ENCODE measurements at regions not wholly inside any gene's neighbourhood (a gene's known extent, or its start where the extent isn't known, plus 50 kb on each side); places are given as distances from the start of the nearest gene placed in this dataset.

DNA sequence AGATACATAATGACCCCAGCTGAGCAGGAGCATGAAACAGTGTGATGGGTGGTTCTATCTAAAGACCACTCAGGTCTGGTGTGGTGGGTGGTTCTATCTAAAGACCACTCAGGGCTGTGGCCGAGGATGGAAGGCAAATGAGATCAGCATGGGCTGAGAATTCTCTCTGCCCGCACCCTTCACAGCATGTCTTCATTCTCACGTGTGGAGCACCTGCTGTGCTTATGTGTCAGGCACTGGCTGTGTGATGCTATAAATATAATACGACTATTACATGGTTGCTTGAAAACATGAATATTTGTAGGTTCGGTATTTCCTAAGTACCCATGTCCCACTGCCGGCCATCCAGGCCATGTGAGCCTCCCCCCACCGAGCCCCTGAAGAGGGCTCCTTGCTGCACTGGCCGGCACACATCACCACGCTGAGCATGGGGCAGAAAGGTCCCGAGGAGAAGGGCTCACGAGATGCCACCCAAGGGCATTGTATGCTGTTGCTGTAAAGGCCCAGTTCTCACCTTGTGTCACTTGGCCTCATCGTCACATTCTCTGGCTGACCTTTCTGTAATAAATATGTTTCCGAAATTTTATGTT lies 810.2 kb downstream of the UQCRFS1 start:
- H3K27ac ChIP-seq (replicated peaks), result no peak overlapping the region
- DNase-seq, result no peak

DNA sequence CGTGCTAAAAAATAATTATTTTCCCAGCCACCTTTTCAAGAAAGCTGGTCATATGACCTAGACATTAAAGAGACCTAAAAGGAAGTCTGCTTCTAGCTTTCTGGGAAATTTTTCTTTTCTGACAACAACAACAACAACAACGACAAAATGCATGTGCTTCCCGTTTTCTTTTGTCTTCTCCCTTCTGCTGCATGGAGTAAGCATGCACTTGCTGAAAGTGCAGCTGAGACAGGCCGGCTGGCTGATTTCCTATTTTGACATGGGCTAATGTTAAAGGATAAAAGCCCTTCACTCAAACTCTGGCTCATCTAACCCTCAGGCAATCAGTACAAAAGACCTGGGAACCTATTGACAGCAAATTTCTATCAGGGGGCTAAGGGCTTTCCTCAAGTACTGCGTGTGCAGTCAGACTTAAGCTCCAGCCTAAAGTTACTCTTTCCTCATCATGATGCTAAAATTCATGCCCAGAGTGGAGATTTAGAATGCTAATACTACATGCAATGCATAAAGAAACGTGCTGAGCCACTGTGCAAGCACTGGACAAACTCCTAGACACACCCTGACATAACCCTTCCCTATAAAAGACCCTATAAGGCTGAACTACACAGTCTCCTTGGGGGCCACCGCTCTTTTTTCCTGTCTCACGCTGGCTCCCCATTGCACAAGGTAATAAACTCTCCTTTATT lies 811.1 kb downstream of the UQCRFS1 start:
- Histone ChIP-seq H3K9me3 (replicated peaks) (no peaks in the 10 kb centered on the region), H3K4me1 (no peaks in the 10 kb centered on the region), H3K27me3 (ENCODE audit: low read depth) (peaks cover 71% of the 10 kb centered on the region), H3K4me3 (no peak overlapping the region), H3K36me3 (no peaks in the 10 kb centered on the region), H3K27ac (replicated peaks) (no peak overlapping the region)
- TF ChIP-seq, protein P1, sequence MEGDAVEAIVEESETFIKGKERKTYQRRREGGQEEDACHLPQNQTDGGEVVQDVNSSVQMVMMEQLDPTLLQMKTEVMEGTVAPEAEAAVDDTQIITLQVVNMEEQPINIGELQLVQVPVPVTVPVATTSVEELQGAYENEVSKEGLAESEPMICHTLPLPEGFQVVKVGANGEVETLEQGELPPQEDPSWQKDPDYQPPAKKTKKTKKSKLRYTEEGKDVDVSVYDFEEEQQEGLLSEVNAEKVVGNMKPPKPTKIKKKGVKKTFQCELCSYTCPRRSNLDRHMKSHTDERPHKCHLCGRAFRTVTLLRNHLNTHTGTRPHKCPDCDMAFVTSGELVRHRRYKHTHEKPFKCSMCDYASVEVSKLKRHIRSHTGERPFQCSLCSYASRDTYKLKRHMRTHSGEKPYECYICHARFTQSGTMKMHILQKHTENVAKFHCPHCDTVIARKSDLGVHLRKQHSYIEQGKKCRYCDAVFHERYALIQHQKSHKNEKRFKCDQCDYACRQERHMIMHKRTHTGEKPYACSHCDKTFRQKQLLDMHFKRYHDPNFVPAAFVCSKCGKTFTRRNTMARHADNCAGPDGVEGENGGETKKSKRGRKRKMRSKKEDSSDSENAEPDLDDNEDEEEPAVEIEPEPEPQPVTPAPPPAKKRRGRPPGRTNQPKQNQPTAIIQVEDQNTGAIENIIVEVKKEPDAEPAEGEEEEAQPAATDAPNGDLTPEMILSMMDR (IDR thresholded peaks at IDR 0.05; ENCODE audit: borderline replicate concordance), result no peak
- intact Hi-C loops (cut with micrococcal nuclease), result no loop called here
- DNase-seq, result no peak

More for the DNA sequence above, 810.2 kb downstream of the UQCRFS1 start:
- H3K4me3 ChIP-seq, result no peak overlapping the region
- H3K9me3 ChIP-seq (replicated peaks), result no peaks in the 10 kb centered on the region
- H3K36me3 ChIP-seq, result no peaks in the 10 kb centered on the region
- intact Hi-C loops (cut with micrococcal nuclease), result no loop called here
- no peaks in the 10 kb centered on the region for H3K4me1 ChIP-seq
- TF ChIP-seq, protein P1 (IDR thresholded peaks at IDR 0.05; ENCODE audit: borderline replicate concordance), result no peak
- H3K27me3 ChIP-seq (ENCODE audit: low read depth), result peaks cover 70% of the 10 kb centered on the region

DNA sequence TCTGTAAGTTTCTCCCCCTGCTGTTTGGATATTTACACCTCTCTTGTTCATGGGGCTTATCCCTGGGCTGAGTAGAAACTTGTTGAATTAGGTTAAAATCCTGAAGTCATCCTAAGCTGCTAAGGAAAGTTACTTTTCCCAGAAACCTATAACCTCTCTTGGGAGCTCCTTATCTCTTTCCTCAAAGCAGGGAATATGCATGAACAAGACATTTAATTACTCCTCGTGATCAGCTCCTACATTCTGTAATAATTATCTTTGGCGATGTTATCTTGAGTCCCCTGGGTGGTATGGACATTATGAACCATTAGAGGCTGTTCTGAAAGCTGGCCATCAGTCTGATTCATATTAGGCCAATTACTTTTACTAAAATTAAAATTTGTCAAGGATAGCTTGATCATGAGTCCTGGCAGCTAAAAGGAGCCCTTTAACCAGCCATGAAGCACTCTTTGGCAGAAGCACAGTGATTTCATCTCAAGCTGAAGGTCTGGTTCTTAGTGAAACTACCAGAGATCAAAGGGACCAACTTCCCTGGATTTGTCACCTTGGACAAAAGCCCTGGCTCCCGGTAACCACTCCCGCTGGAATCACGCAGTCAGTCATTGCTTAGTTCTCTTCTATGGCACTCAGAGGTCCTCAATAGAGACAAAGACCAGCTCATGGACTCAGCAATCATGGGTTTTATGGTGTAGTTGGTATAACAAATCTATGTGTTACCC lies 811.8 kb downstream of the UQCRFS1 start:
- intact Hi-C loops (cut with micrococcal nuclease), result no loop called here
- Histone ChIP-seq H3K9me3 (replicated peaks) (no peaks in the 10 kb centered on the region), H3K27me3 (ENCODE audit: low read depth) (peaks cover 71% of the 10 kb centered on the region), H3K4me1 (no peaks in the 10 kb centered on the region), H3K36me3 (no peaks in the 10 kb centered on the region), H3K27ac (replicated peaks) (no peak overlapping the region), H3K4me3 (no peak overlapping the region)
- no peak for DNase-seq
- TF ChIP-seq, protein P1 (IDR thresholded peaks at IDR 0.05; ENCODE audit: borderline replicate concordance), result no peak

DNA sequence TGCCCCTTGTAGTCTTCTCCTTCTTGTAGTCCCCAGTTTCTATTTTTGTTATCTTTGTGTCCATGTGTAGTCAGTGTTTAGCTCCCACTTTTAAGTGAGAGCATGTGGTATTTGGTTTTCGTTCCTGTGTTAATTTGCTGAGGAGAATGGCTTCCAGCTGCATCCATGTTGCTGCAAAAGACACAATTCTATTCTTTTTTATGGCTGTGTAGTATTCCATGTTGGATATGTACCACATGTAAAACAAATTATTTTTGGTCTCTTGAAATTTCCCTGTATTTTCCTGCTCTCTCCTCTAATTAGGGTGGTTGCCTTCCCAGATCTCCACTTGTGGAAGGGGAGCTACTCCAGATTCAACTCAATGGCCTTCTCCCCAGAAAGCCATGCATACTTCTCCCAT lies 813.8 kb downstream of the UQCRFS1 start:
- Histone ChIP-seq H3K9me3 (replicated peaks) (no peaks in the 10 kb centered on the region), H3K36me3 (no peaks in the 10 kb centered on the region), H3K27me3 (ENCODE audit: low read depth) (peaks cover 69% of the 10 kb centered on the region), H3K27ac (replicated peaks) (no peak overlapping the region), H3K4me3 (no peak overlapping the region), H3K4me1 (no peaks in the 10 kb centered on the region)
- no peak for DNase-seq
- intact Hi-C loops (cut with micrococcal nuclease), result no loop called here
- TF ChIP-seq, protein P1 (IDR thresholded peaks at IDR 0.05; ENCODE audit: borderline replicate concordance), result no peak

DNA sequence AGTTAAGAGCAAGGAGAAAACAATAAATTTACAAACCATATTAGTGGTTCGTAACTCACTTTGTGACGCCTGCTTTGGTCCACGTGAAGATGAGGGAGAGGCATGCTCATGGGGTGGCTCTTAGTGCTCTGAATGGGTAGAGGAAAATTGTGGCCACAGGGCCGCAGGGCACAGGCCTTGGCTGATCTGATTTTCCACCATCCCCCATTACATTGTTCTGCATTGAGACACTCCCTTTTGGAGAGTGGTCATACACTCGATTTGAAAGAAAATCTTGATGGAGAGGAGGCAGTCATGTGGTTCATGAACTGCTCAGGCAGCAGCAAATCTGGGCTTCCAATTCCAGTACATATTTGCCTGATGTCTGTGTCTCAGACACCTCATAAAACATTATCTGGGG lies 815.2 kb downstream of the UQCRFS1 start:
- no peak for DNase-seq
- no peaks in the 10 kb centered on the region for H3K36me3 ChIP-seq
- H3K4me1 ChIP-seq, result no peaks in the 10 kb centered on the region
- TF ChIP-seq, protein P1 (IDR thresholded peaks at IDR 0.05; ENCODE audit: borderline replicate concordance), result no peak
- no peak overlapping the region for H3K4me3 ChIP-seq
- peaks cover 56% of the 10 kb centered on the region for H3K27me3 ChIP-seq (ENCODE audit: low read depth)
- H3K27ac ChIP-seq (replicated peaks), result no peak overlapping the region
- intact Hi-C loops (cut with micrococcal nuclease), result no loop called here
- H3K9me3 ChIP-seq (replicated peaks), result no peaks in the 10 kb centered on the region

Data from left ventricle myocardium inferior (tissue), 1 donor.